HG02970 (cell line): ENCODE measurements at regions not wholly inside any gene's neighbourhood (a gene's known extent, or its start where the extent isn't known, plus 50 kb on each side); places are given as distances from the start of the nearest gene placed in this dataset.

Experiments used
- ATAC-seq: cut with Tn5 transposase; IDR thresholded peaks from one replicate; pipeline ENCODE4 v1.9.1; 2021; ENCODE audit warnings: mild to moderate bottlenecking, moderate library complexity, moderate number of reproducible peaks; ENCODE audit not compliant: unreplicated experiment, low FRiP score

GRCh38 chr6:139611327-139612134 is 237.1 kb upstream of the CITED2 start:
- ATAC-seq: no peak

- ATAC-seq: no peak
Observed at GRCh38 chr6:139608466-139609261, 234.2 kb upstream of the CITED2 start.

GRCh38 chr6:139605350-139605749 is 230.9 kb upstream of the CITED2 start:
- no peak for ATAC-seq

- no peak for ATAC-seq
Observed at GRCh38 chr6:139603581-139603980, 229.1 kb upstream of the CITED2 start.

- ATAC-seq: no peak
Observed at GRCh38 chr6:139602577-139602976, 228.1 kb upstream of the CITED2 start.

- ATAC-seq: peak; percentile 83
Observed at GRCh38 chr6:139600919-139601475, 226.5 kb upstream of the CITED2 start.

GRCh38 chr6:139600343-139600742 is 225.9 kb upstream of the CITED2 start:
- ATAC-seq: no peak

GRCh38 chr6:139597771-139598755 is 223.6 kb upstream of the CITED2 start:
- ATAC-seq: no peak

- ATAC-seq: no peak
Observed at GRCh38 chr6:139597087-139597763, 222.8 kb upstream of the CITED2 start.

- ATAC-seq: no peak
Observed at GRCh38 chr6:139595183-139595582, 220.7 kb upstream of the CITED2 start.

- ATAC-seq: no peak
Observed at GRCh38 chr6:139594333-139594965, 220.0 kb upstream of the CITED2 start.

GRCh38 chr6:139593081-139593480 is 218.6 kb upstream of the CITED2 start:
- no peak for ATAC-seq

GRCh38 chr6:139592011-139592410 is 217.6 kb upstream of the CITED2 start:
- no peak for ATAC-seq

- no peak for ATAC-seq
Observed at GRCh38 chr6:139591075-139591865, 216.8 kb upstream of the CITED2 start.

- ATAC-seq: no peak
Observed at GRCh38 chr6:139590206-139590605, 215.8 kb upstream of the CITED2 start.

GRCh38 chr6:139588734-139589593 is 214.5 kb upstream of the CITED2 start:
- ATAC-seq: no peak

- ATAC-seq: no peak
Observed at GRCh38 chr6:139588076-139588639, 213.7 kb upstream of the CITED2 start.
